PC-9 (cell line): ENCODE measurements at regions not wholly inside any gene's neighbourhood (a gene's known extent, or its start where the extent isn't known, plus 50 kb on each side); places are given as distances from the start of the nearest gene placed in this dataset.

Source experiments
- BruUV-seq: library from RNA; stranded (reverse); fragments of 400-500 nt; replicated peaks from 2 replicates; lab custom pipeline; 2021; lab: Mats Ljungman, UMichigan
- CTCF ChIA-PET: fragments of 300-600 bp; sonication (Branson Sonifier 250); formaldehyde crosslinking; loops from one replicate; lab custom pipeline; 2022; ENCODE audit warnings: antibody characterized with exemption; lab: Charles Lee
- POLR2A ChIA-PET: fragments of 300-600 bp; sonication (Branson Sonifier 250); formaldehyde crosslinking; loops from one replicate; lab custom pipeline; 2022; ENCODE audit warnings: antibody characterized with exemption; ENCODE audit not compliant: unreplicated experiment; lab: Charles Lee
- DNase-seq, 2 experiments: peaks; one replicate each; pipeline versions ENCODE4 v3.0.0 to v3.0.0-alpha.2; 2015 to 2022; ENCODE audit warnings: mixed read lengths in 1 of 2
- H2AFZ ChIP-seq: fragments of 200-600 bp; sonication (generic); 2 replicates; pipeline ENCODE4 v1.8.1; 2017; ENCODE audit warnings: antibody characterized with exemption
- H3F3A ChIP-seq: fragments of 200-600 bp; sonication (generic); 2 replicates; pipeline ENCODE4 v1.8.1; 2017; ENCODE audit warnings: antibody characterized with exemption, mild to moderate bottlenecking, low read depth; ENCODE audit not compliant: insufficient read depth
- H3K27ac ChIP-seq: fragments of 200-600 bp; sonication (generic); 2 replicates; pipeline ENCODE4 v1.6.1; 2016; ENCODE audit warnings: mixed run types
- H3K27me3 ChIP-seq: fragments of 200-600 bp; sonication (generic); 2 replicates; pipeline ENCODE4 v1.6.1; 2016; ENCODE audit warnings: low read depth, mixed run types; ENCODE audit not compliant: insufficient read depth
- H3K36me3 ChIP-seq: fragments of 200-600 bp; sonication (generic); 2 replicates; pipeline ENCODE4 v1.6.1; 2016; ENCODE audit warnings: low read depth, mixed run types
- H3K4me1 ChIP-seq: fragments of 200-600 bp; sonication (generic); replicated peaks from 2 replicates; pipeline ENCODE4 v1.6.1; 2016; ENCODE audit warnings: mixed run types; ENCODE audit not compliant: insufficient read depth
- H3K4me2 ChIP-seq: fragments of 200-600 bp; sonication (generic); 2 replicates; pipeline ENCODE4 v1.6.1; 2017; ENCODE audit warnings: mixed run types
- H3K4me3 ChIP-seq: fragments of 200-600 bp; sonication (generic); 2 replicates; pipeline ENCODE4 v1.6.1; 2016; ENCODE audit warnings: mixed run types
- H3K79me2 ChIP-seq: fragments of 200-600 bp; sonication (generic); 2 replicates; pipeline ENCODE4 v1.6.1; 2017; ENCODE audit warnings: low read depth, mixed run types
- H3K9me2 ChIP-seq: fragments of 200-600 bp; sonication (generic); 2 replicates; pipeline ENCODE4 v1.8.1; 2017; ENCODE audit warnings: mild to moderate bottlenecking; ENCODE audit not compliant: insufficient read depth
- H3K9me3 ChIP-seq: fragments of 200-600 bp; sonication (generic); 2 replicates; pipeline ENCODE4 v1.8.1; 2016; ENCODE audit warnings: low read depth; ENCODE audit not compliant: insufficient read depth
- H4K20me1 ChIP-seq: fragments of 200-600 bp; sonication (generic); 2 replicates; pipeline ENCODE4 v1.8.1; 2017; ENCODE audit not compliant: insufficient read depth
- CTCF ChIP-seq: fragments of 200-600 bp; sonication (generic); conservative IDR thresholded peaks from 2 replicates; pipeline ENCODE4 v1.6.1; 2017; ENCODE audit warnings: mixed run types, antibody characterized with exemption, mild to moderate bottlenecking, moderate library complexity
- EZH2 ChIP-seq: fragments of 200-600 bp; sonication (generic); IDR thresholded peaks from 2 replicates; pipeline ENCODE4 v1.8.0; 2017; ENCODE audit warnings: antibody characterized with exemption, low read depth
- intact Hi-C: fragments of 100-400 bp; cut with micrococcal nuclease; formaldehyde crosslinking; loops from one replicate; pipeline ENCODE4 v1.10.0; 2022; ENCODE audit not compliant: unreplicated experiment

- POLR2A ChIA-PET, result no interaction called here
- no peak for TF ChIP-seq CTCF
- TF ChIP-seq EZH2, result no peak
- no peaks in the 10 kb centered on the region for H3F3A ChIP-seq
- no peak overlapping the region for H2AFZ ChIP-seq
- H3K4me2 ChIP-seq, result no peak overlapping the region
- BruUV-seq, result no TSS peak
- CTCF ChIA-PET, result no interaction called here
- intact Hi-C loops, result no loop called here
- no peaks in the 10 kb centered on the region for H3K9me2 ChIP-seq
- no peaks in the 10 kb centered on the region for H4K20me1 ChIP-seq
- H3K36me3 ChIP-seq, result no peaks in the 10 kb centered on the region
- no peaks in the 10 kb centered on the region for H3K4me1 ChIP-seq
- no peak for DNase-seq
- H3K79me2 ChIP-seq, result no peaks in the 10 kb centered on the region
- H3K27ac ChIP-seq, result no peak overlapping the region
- no peak overlapping the region for H3K4me3 ChIP-seq
- no peaks in the 10 kb centered on the region for H3K27me3 ChIP-seq
- H3K9me3 ChIP-seq, result no peaks in the 10 kb centered on the region
These were observed 67.5 kb upstream of the FN1 start for GRCh38 chr2:215503381-215503780.

GRCh38 chr2:215500466-215500865 is 64.6 kb upstream of the FN1 start:
- intact Hi-C loops, result no loop called here
- Histone ChIP-seq H3K4me2 (no peak overlapping the region), H2AFZ (no peak overlapping the region), H3K4me1 (no peaks in the 10 kb centered on the region), H3K36me3 (no peaks in the 10 kb centered on the region), H4K20me1 (no peaks in the 10 kb centered on the region), H3K9me3 (0 out of 2 replicates have a peak, but pooled peaks cover 6% of the 10 kb centered on the region), H3K4me3 (no peak overlapping the region), H3F3A (no peaks in the 10 kb centered on the region), H3K79me2 (no peaks in the 10 kb centered on the region), H3K27me3 (no peaks in the 10 kb centered on the region), H3K9me2 (no peaks in the 10 kb centered on the region), H3K27ac (no peak overlapping the region)
- POLR2A ChIA-PET, result no interaction called here
- DNase-seq, result no peak
- CTCF ChIA-PET, result no interaction called here
- no TSS peak for BruUV-seq
- no peak for TF ChIP-seq EZH2
- TF ChIP-seq CTCF, result no peak

GRCh38 chr2:215499331-215499730 is 63.5 kb upstream of the FN1 start:
- H3F3A ChIP-seq, result no peaks in the 10 kb centered on the region
- no peaks in the 10 kb centered on the region for H3K9me2 ChIP-seq
- no peaks in the 10 kb centered on the region for H3K36me3 ChIP-seq
- no peaks in the 10 kb centered on the region for H3K4me1 ChIP-seq
- TF ChIP-seq CTCF (no peak), EZH2 (no peak)
- no peak overlapping the region for H3K27ac ChIP-seq
- H4K20me1 ChIP-seq, result no peaks in the 10 kb centered on the region
- ChIA-PET CTCF (no interaction called here), POLR2A (interaction anchor here (0.6 kb wide), 1 partner anchor 191 kb away, joined by 12 read pairs; no protein-coding TSS in a partner anchor)
- DNase-seq, result no peak
- no peaks in the 10 kb centered on the region for H3K79me2 ChIP-seq
- no peak overlapping the region for H3K4me2 ChIP-seq
- intact Hi-C loops, result loop anchor here (2.0 kb wide), 1 partner anchor 119 kb away; no protein-coding TSS in a partner anchor
- no peak overlapping the region for H2AFZ ChIP-seq
- 0 out of 2 replicates have a peak, but pooled peaks cover 6% of the 10 kb centered on the region for H3K9me3 ChIP-seq
- H3K27me3 ChIP-seq, result no peaks in the 10 kb centered on the region
- no peak overlapping the region for H3K4me3 ChIP-seq
- BruUV-seq, result no TSS peak
